LNCAP (cell line): ENCODE measurements at regions not wholly inside any gene's neighbourhood (a gene's known extent, or its start where the extent isn't known, plus 50 kb on each side); places are given as distances from the start of the nearest gene placed in this dataset.

Experiments used
- TF ChIP-seq, protein P1 (sequence below): fragments of 450-650 bp; IDR thresholded peaks from 2 replicates; pipeline ENCODE4 v1.5.1; 2017; ENCODE audit warnings: mild to moderate bottlenecking

DNA sequence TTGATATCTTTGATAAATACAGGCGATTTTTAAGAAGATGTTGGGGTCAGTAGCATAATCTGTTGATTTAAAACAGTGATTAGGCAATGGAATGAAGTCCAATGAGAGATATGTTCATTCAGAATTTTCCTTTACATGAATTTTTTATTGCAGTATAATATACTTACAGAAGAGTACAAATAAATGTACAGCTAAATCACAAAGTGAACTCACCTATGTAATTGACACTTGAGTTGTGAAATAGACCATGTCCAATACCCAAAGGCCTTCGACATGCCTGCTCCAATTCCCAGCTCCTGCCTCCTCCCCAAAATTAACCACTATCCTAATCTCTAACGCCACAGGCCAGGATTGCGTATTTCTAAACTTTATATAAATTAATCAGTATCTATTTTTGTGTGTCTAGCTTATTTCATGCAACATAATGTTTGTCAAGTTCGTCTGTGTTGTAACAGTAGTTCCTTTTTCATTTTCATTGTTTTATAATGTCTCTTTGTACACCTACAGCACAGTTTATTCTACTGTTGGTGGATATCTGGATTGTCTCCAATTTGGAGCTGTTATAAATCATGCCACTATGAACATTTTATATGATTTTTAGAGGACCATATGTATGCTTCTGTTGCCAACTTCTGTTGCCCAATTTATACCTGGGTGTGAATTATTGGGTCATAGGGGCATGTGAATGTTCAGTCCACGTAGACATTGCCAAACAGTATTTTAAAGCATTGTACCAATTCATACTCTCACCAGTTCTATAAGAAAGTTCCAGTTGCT lies 208.3 kb downstream of the TLE1 start:
- TF ChIP-seq, protein P1, sequence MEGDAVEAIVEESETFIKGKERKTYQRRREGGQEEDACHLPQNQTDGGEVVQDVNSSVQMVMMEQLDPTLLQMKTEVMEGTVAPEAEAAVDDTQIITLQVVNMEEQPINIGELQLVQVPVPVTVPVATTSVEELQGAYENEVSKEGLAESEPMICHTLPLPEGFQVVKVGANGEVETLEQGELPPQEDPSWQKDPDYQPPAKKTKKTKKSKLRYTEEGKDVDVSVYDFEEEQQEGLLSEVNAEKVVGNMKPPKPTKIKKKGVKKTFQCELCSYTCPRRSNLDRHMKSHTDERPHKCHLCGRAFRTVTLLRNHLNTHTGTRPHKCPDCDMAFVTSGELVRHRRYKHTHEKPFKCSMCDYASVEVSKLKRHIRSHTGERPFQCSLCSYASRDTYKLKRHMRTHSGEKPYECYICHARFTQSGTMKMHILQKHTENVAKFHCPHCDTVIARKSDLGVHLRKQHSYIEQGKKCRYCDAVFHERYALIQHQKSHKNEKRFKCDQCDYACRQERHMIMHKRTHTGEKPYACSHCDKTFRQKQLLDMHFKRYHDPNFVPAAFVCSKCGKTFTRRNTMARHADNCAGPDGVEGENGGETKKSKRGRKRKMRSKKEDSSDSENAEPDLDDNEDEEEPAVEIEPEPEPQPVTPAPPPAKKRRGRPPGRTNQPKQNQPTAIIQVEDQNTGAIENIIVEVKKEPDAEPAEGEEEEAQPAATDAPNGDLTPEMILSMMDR, result no peak

DNA sequence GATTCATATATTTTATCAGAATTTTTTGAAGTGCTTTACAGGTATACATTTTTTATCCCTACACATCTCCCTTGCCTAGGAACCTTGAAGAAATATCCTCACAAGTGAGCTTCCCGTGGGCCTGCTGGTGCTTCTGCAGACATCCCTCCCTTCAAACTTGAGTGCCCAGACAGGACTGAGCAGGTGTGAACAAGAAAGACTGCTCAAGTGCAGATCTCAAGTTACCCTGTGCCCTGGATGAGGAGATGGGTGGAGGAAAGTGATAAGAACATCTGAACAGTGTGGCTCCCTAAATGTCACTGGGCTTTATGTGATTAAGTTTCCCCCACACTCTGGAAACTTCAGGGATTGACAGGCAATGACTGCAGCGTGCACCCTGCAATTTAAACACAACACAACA lies 209.8 kb downstream of the TLE1 start:
- TF ChIP-seq, protein P1, result no peak

DNA sequence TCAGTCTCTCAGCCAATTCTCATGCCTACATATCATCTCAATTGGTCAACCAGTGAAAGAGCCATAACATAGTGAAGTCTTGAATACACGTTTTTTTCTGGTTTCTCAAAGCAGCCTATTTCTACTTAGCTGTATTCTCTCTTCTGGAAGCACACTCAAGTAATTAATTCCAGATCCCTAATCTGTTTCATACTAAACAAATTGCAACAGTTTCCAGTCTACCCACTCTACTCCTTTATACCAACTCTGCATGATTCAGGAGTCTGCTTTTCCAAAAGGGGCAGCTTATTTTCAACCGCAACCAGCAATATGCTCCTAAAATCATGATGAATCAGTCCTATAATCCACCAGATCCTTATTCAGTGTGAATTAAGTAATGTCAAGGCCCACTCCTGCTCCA lies 211.7 kb downstream of the TLE1 start:
- TF ChIP-seq, protein P1, result no peak

DNA sequence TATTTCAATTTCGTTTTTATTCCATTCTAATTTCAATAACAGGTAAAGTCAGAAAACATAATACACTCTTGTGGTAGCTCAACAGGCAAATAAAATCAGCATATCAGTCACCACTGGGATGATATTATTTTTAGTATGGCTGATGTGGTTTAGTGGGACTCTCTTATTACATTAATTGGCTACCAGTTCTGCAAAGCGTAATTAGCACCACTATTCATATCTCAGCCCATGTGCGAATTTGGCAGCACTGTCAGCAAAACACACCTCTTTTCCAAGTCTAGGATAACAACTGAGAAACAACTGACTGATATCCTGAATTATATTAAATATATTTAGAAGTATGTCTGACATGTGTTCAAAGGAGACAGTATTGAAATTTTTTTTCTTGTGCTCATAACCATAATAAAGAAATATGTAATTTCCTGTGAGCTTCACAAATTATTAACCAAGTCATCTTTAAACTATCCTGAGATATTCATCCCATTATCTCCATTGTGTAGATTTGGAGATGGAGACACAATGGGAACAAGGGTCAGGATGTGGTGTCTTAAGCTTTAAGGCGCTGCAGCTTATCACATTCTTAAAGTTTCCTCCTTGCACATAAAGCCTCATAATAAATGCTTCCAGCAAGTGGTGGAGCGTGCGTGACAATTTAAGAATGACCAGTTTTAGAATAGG lies 212.4 kb downstream of the TLE1 start:
- TF ChIP-seq, protein P1, result no peak

DNA sequence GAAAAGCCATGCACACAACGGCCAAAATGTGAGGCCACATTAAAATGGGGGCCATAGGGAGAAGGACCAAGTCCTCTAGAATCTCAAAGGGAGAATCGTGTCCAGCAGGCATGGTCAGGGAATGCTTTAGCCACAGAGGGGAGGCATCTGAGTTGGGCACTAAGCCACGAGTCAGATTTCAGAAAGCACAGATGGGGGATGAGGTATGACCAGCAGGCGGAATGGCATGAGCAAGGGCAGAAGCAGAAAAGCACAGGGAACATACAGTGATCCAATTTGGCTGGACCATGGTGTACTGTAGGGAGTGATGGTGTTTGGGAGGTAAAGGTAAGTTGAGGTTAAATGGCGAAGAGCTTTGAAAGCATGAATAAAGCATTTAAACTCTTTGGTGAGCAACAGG lies 214.6 kb downstream of the TLE1 start:
- TF ChIP-seq, protein P1, result no peak

DNA sequence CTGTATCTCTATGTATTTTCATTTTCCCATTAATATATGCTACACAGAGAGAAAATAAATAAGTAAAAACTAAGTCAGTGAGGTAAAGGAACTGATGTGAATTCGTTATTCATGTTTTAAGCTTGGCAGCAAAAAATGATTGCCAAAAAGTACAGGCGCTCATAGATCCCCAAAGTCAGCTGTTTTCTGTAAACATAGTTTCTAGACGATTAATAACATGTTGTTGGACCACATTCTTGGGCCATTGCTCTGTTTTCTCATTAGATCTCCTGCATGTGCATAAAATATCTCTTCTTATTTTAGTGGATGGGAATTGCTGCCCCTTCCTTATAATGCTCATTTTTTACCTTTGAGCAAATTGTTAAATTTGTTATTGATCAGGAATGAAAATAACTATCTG lies 215.2 kb downstream of the TLE1 start:
- TF ChIP-seq, protein P1, result no peak

DNA sequence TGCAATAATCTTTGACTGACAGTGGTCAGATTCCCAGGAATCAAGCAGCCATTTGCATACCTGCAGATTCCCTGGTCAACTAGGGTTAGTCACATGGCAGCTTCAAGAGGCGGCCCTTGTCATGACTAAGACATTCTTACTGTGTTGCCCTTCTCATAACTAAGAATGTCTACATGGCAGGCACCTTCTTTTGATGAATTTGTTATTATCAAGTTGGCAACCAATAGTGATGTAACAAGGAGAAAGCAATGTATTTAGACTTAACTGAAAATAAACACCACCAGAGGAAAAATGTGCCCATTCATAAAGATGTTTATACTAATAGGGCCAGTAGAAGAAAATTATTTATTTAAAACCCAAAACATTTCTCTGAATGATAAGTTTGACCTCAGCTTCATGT lies 215.6 kb downstream of the TLE1 start:
- TF ChIP-seq, protein P1, result no peak
